ENCODE measurements at regions not wholly inside any gene's neighbourhood (a gene's known extent, or its start where the extent isn't known, plus 50 kb on each side); places are given as distances from the start of the nearest gene placed in this dataset.

GRCh38 chr4:32374206-32374605 is 1654.0 kb downstream of the PCDH7 start:
- DNase-seq, result no peak

GRCh38 chr4:32393806-32394205 is 1673.6 kb downstream of the PCDH7 start:
- no peak for DNase-seq

- no peak for DNase-seq
Measured at GRCh38 chr4:32394255-32394654, 1674.1 kb downstream of the PCDH7 start.

DNA sequence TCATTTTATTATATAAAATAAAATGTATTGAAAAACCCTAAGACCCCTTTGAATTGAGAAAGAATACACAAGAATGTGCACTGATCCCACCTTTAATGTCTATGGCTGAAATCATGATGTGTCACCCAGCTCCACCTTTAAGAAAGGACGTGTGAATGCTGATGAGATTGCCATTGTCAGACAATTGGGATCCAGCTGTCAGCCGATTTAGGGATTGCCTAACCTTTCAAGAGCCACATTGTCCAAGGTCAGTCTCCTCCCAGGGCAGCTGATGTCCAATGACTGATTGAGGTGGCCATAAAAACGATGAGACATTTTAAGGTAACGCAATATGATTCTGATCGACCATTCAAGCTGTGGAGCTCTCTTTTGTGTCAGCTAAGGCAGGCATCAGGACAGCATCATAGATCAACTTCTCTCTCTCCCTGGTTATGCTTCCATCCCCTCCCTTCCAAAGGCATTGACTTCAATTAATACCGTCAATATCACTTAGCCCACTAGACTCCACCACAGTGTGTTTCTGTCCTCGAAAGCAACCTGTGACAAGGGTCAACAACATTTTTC is 1676.4 kb downstream of the PCDH7 start:
- DNase-seq, result no peak

- no peak for DNase-seq
Measured at GRCh38 chr4:32400870-32401269, 1680.7 kb downstream of the PCDH7 start.

DNA sequence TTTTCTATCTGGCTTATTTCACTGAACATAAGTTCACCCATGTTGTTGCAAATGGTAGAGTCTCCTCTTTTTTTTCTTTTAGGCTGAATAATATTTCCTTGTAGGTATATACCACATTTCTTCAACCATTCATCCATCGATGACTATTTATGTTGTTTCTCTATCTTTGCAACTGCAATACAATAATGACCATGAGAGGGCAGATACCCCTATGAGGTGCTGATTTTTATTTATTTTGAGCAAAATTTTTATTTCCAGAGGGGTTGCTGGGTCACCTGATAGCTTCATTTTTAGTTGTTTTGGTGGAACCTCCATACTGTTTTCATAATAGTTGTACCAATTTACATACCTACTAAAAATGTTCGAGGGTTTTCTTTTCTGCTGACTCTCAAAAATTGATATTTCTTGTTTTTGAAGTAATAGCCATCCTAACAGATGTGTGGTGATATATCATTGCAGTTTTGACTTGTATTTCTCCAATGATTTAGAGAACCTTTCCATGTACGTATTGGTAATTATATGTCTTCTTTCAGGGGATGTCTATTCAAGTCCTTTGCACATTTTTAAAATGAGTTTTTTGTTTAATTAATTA is 1697.0 kb downstream of the PCDH7 start:
- no peak for DNase-seq

DNA sequence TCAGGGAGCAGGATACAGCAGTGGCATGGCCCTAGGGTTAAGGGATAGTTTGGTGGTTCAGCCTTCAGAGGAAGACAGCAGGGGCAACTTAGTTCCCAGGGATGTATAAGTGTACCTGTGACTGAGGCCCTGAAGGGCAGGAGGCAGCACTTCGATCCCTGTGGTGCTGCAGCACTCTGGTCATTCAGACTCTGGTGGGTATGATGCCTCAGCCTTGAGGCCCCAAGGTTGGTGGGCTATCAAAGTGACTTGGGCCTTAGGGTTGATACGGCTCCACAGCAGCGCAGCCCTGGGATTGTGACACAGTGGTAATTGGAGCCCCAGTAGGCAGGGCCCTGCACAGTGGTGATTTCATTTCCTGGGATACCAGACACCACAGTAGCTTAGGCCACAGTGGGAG is 1703.1 kb downstream of the PCDH7 start:
- no peak for DNase-seq

DNA sequence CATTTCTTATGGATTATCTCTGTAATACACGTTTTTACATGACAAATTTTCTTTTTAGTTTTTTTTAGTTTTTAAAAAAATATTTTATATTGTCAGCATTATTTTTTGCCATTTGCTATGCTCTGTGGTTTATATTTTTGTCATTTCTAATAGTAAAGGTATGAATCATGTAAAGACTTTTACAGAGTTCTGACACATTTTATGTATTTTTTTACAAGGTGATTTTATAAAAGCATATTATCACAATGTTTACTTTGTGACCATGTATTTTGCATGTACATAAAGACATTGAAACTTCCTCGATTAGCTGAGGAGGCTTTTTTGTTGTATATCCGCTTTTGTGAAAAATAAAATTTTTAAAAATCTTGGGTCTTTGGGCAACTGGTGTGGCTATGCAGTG is 1705.1 kb downstream of the PCDH7 start:
- no peak for DNase-seq

DNA sequence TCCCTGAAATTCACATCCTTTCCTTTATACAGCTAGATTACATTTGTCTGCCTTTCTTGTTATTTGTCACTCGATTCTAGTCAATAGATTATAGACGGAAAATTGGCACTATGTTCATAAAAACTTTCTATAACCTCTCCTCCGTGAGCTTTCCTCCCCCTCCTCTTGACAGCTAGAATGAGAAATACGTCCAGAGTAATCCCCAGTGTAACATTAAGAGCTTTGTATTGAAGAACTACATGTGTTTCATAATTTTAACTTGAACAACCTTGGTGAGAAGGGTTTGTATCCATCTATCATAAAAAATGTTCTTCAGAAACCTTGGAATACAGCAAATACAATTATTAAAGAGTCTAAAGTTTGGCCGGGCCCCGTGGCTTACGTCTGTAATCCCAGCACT is 1707.4 kb downstream of the PCDH7 start:
- no peak for DNase-seq

- no peak for DNase-seq
Measured at GRCh38 chr4:32429151-32429550, 1709.0 kb downstream of the PCDH7 start.

GRCh38 chr4:32435308-32435707 is 1715.1 kb downstream of the PCDH7 start:
- DNase-seq, result no peak

DNA sequence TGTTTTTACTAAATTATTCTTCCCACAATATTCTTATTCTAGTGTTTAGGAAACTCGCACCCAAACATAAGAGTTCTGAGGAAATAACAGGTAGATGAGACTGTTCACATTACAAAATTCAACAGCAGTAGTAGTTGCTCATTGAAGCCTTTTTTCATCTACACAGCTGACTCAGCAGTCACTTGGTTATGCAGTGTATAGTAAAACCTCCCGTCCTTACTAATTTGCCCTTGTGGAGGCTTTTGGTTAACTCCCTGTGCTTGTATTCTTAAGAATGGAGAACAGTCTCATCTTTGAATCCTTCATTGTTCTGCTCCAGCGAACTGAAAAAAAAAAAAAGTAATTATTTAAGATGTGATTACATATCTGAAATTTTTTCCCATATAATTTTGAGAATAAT is 1716.6 kb downstream of the PCDH7 start:
- no peak for DNase-seq

GRCh38 chr4:32440391-32440790 is 1720.2 kb downstream of the PCDH7 start:
- DNase-seq, result no peak

GRCh38 chr4:32454482-32454881 is 1734.3 kb downstream of the PCDH7 start:
- no peak for DNase-seq

DNA sequence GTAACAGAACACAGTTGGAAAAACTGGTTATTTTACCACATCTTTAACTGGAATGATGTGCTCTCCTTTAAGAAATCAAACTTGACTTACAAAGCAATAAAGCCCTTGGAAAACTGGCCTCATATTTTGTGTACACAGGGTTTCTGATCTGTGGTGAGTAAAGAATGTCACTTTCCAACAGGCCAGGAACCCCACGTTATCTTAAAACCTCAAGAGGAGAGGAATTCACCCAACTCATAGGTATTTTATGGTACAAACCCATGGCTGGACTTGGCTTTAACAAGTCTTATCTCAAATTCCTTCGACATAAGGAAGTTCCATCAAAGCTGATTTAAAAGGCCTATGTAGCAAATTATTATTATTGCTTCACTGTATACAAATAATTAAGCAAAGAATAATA is 1735.1 kb downstream of the PCDH7 start:
- no peak for DNase-seq

GRCh38 chr4:32460972-32461371 is 1740.8 kb downstream of the PCDH7 start:
- DNase-seq, result no peak

GRCh38 chr4:32462944-32463343 is 1742.8 kb downstream of the PCDH7 start:
- no peak for DNase-seq

DNA sequence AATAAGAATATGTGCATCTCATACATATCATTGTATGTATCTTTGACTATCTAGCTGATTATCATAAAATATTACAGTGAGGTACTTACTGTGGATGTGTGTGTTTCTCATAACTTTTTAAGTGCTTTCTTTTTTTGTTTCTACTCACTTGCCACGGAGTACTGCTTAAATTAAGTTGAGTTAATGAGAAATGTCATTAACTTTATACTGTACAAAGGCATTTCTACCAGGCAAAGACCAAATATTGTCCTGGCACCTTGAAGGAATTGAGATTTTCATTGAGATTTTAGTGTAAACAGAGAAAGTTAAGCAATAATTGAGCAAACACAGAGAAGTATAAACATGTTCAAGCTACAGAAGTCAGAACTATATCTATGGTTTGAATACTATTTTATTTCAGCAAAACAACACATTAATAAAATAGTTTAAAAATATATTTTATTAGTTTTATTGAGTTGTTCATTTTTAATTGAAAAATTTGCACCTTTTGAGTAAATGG is 1750.0 kb downstream of the PCDH7 start:
- no peak for DNase-seq

DNA sequence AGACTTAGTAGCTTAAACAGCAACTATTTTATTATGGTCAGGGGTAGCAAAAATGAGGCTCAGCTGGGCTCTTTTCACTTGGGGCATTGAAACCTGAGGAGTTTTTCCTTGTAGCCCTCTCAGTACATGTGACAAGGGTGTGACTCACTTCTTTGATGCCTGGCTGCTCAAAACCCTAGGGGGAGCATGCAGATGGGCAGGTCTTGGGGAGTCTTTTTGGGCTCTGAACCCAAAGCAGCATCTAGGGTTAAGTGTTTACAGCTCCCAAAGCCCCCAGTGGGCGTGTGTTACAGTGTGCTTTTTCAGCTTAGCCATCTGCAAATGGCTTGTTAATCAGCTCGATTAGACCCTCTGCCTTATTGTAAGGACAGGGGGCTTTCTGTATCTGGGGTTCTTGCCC is 1752.7 kb downstream of the PCDH7 start:
- no peak for DNase-seq

GRCh38 chr4:32475710-32476109 is 1755.5 kb downstream of the PCDH7 start:
- DNase-seq, result no peak

- DNase-seq, result no peak
Measured at GRCh38 chr4:32477518-32477917, 1757.3 kb downstream of the PCDH7 start.

GRCh38 chr4:32485956-32486355 is 1765.8 kb downstream of the PCDH7 start:
- DNase-seq, result no peak

DNA sequence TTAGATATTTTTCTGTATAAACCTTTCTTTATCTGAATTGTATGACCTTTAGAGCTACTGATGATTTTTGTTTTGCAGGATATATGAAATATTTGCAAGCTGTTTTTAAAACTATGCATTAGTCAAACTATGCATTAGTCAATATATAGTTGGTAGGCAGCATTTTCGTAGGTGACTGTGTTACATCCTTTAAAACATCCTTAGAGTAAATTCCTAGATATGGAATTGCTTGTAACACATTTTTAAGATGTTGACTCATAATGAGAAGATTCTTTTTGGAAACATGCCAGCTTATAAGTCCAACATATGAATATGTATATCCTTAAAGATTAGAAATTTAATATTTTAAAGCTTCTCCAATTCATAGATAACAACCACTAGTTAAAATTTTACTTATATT is 1768.5 kb downstream of the PCDH7 start:
- DNase-seq, result no peak

DNA sequence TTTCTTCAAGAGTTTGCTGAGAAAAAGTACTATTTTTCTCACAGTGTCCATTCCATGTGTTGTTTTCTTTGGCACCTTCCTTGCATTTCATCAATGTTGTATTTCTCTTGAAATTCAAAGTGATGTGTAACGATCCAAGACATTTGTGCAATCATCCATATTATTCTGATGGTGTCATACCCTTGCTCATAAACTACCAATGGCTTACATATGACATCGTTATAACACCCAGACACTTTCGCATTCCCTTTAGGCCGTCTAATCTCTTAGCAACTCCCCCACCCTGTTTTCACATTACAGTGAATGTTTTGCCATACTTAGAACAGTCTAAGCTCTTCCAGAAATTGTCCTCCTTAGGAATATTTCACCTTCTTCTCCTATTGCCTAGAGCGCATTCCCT is 1779.0 kb downstream of the PCDH7 start:
- DNase-seq, result no peak

DNA sequence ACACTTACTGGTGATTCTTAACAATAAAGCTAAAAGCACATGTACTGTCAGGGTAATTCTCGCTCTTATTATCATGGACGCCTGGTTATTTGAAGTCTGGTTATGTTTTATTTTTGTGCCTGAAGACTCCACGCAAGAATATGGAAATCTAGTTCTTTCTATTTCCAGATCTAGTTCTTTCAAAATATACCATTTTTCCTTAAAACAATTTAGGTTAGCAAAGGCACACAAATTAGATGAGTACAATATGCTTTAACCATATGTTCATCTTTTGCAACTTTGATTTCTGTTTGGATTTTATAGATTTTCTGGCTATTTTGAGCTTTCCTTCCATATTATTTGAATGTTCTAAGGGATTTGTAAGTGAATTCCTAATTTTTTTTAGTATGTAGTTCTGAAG is 1783.1 kb downstream of the PCDH7 start:
- no peak for DNase-seq
